ENCODE measurements at regions not wholly inside any gene's neighbourhood (a gene's known extent, or its start where the extent isn't known, plus 50 kb on each side); places are given as distances from the start of the nearest gene placed in this dataset.

DNA sequence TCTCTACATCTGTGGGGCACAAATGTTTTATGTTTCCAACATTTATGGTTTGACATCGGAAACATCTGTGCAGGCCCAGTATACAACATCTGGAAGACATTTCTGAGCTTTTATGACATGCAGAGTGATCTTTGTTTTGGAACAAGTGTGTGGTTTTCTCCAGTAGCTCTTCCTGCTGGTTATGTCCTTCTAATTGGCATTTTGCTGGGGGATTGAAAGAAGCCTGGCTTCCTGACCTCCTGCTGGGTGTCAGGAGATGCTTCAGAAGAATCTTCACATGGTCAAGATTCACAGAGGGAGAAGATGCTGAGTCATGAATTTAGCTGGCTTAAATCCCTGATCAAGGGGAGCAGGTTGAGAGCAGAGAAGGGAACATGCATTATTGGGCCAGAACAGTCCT lies 279.5 kb upstream of the MYOCD start:
- ChIA-PET SMC1A (ENCODE audit: uncharacterized antibody, unreplicated experiment) (no interaction called here), RAD21 (ENCODE audit: unreplicated experiment) (no interaction called here), POLR2A (no interaction called here), CTCF (interaction anchor here (1.5 kb wide), 1 partner anchor 9 kb away, joined by 6 read pairs; no protein-coding TSS in a partner anchor)
- TF ChIP-seq GABPA (IDR thresholded peaks at IDR 0.05; ENCODE audit: low read depth) (no peak), ZNF384 (IDR thresholded peaks at IDR 0.05; ENCODE audit: borderline replicate concordance, low read depth, low read length) (no peak), ATF7 (IDR thresholded peaks at IDR 0.05; ENCODE audit: low read depth) (no peak), RBBP5 (conservative IDR thresholded peaks at IDR 0.05) (no peak), NBN (IDR thresholded peaks at IDR 0.05) (no peak), NR2C1 (IDR thresholded peaks at IDR 0.05) (no peak), HCFC1 (IDR thresholded peaks at IDR 0.05; ENCODE audit: low read length) (no peak), POLR2AphosphoS5 (IDR thresholded peaks at IDR 0.05; ENCODE audit: low read length) (no peak), MTA2 (IDR thresholded peaks at IDR 0.05; ENCODE audit: low read depth) (no peak), ZNF207 (IDR thresholded peaks at IDR 0.05; ENCODE audit: borderline replicate concordance) (no peak), RAD51 (IDR thresholded peaks at IDR 0.05) (no peak)
- TF ChIP-seq, protein P1, sequence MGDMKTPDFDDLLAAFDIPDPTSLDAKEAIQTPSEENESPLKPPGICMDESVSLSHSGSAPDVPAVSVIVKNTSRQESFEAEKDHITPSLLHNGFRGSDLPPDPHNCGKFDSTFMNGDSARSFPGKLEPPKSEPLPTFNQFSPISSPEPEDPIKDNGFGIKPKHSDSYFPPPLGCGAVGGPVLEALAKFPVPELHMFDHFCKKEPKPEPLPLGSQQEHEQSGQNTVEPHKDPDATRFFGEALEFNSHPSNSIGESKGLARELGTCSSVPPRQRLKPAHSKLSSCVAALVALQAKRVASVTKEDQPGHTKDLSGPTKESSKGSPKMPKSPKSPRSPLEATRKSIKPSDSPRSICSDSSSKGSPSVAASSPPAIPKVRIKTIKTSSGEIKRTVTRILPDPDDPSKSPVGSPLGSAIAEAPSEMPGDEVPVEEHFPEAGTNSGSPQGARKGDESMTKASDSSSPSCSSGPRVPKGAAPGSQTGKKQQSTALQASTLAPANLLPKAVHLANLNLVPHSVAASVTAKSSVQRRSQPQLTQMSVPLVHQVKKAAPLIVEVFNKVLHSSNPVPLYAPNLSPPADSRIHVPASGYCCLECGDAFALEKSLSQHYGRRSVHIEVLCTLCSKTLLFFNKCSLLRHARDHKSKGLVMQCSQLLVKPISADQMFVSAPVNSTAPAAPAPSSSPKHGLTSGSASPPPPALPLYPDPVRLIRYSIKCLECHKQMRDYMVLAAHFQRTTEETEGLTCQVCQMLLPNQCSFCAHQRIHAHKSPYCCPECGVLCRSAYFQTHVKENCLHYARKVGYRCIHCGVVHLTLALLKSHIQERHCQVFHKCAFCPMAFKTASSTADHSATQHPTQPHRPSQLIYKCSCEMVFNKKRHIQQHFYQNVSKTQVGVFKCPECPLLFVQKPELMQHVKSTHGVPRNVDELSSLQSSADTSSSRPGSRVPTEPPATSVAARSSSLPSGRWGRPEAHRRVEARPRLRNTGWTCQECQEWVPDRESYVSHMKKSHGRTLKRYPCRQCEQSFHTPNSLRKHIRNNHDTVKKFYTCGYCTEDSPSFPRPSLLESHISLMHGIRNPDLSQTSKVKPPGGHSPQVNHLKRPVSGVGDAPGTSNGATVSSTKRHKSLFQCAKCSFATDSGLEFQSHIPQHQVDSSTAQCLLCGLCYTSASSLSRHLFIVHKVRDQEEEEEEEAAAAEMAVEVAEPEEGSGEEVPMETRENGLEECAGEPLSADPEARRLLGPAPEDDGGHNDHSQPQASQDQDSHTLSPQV (IDR thresholded peaks at IDR 0.05) = no peak
- TF ChIP-seq, protein P2, sequence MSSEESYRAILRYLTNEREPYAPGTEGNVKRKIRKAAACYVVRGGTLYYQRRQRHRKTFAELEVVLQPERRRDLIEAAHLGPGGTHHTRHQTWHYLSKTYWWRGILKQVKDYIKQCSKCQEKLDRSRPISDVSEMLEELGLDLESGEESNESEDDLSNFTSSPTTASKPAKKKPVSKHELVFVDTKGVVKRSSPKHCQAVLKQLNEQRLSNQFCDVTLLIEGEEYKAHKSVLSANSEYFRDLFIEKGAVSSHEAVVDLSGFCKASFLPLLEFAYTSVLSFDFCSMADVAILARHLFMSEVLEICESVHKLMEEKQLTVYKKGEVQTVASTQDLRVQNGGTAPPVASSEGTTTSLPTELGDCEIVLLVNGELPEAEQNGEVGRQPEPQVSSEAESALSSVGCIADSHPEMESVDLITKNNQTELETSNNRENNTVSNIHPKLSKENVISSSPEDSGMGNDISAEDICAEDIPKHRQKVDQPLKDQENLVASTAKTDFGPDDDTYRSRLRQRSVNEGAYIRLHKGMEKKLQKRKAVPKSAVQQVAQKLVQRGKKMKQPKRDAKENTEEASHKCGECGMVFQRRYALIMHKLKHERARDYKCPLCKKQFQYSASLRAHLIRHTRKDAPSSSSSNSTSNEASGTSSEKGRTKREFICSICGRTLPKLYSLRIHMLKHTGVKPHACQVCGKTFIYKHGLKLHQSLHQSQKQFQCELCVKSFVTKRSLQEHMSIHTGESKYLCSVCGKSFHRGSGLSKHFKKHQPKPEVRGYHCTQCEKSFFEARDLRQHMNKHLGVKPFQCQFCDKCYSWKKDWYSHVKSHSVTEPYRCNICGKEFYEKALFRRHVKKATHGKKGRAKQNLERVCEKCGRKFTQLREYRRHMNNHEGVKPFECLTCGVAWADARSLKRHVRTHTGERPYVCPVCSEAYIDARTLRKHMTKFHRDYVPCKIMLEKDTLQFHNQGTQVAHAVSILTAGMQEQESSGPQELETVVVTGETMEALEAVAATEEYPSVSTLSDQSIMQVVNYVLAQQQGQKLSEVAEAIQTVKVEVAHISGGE (CRISPR knock-in tag; IDR thresholded peaks at IDR 0.05) = no peak
- ATAC-seq = no peak
- in situ Hi-C loops (cut with MboI) = no loop called here
- no peaks in the 10 kb centered on the region for H4K20me1 ChIP-seq (ENCODE audit: control insufficient read depth, insufficient read depth)
- H2AFZ ChIP-seq (ENCODE audit: control insufficient read depth, low read depth, low read length) = no peak overlapping the region
- no peaks in the 10 kb centered on the region for H3K36me3 ChIP-seq (ENCODE audit: control insufficient read depth in 2 of 2, insufficient read depth in 2 of 2, low read length in 1 of 2)
- H3K79me2 ChIP-seq (ENCODE audit: control insufficient read depth, insufficient read depth, low read length) = no peaks in the 10 kb centered on the region
- no peak overlapping the region for H3K4me3 ChIP-seq
- WGBS (ENCODE audit: insufficient coverage, insufficient replicate concordance, low lambda C conversion rate, missing lambda C conversion rate) = 7% methylated on average over 1 of the region's 1 CpG
- no peaks in the 10 kb centered on the region; the same call in 2 of the 3 replicates for H3K9me3 ChIP-seq (replicated peaks; ENCODE audit: control insufficient read depth, insufficient read depth, low read length)
- no TSS peak for BruUV-seq (replicated peaks)
- intact Hi-C loops (cut with micrococcal nuclease; ENCODE audit: unreplicated experiment) = no loop called here
- no peak overlapping the region for H3K9ac ChIP-seq (ENCODE audit: control insufficient read depth, insufficient read depth, low read length)
- no peak overlapping the region for H3K4me2 ChIP-seq (ENCODE audit: control insufficient read depth, insufficient read depth)
- no peak for FAIRE-seq
- H3K27me3 ChIP-seq (replicated peaks in 1 of 2; ENCODE audit: control insufficient read depth in 2 of 2, insufficient read depth in 2 of 2, low read length in 1 of 2) = no peaks in the 10 kb centered on the region
- H3K27ac ChIP-seq (ENCODE audit: control insufficient read depth, insufficient read depth) = no peak overlapping the region
- DNase-seq (ENCODE audit: low read depth, low spot score) = no peak
- H3K4me1 ChIP-seq (ENCODE audit: control insufficient read depth, insufficient read depth, low read length) = no peaks in the 10 kb centered on the region

All from GM12878 (cell line).